AG04450 (cell line): ENCODE measurements at regions not wholly inside any gene's neighbourhood (a gene's known extent, or its start where the extent isn't known, plus 50 kb on each side); places are given as distances from the start of the nearest gene placed in this dataset.
A peak's percentile ranks its signal among the peaks of the same experiment; 100 is the strongest.

Experiments
- CTCF ChIA-PET: fragments of 300-600, 350-600 bp; formaldehyde crosslinking; extraction: SDS; loops from one replicate; lab custom pipeline; 2022; ENCODE audit warnings: antibody characterized with exemption, inconsistent platforms; lab: Charles Lee
- POLR2A ChIA-PET: fragments of 350-600 bp; formaldehyde crosslinking; extraction: SDS; loops from one replicate; lab custom pipeline; 2021; ENCODE audit warnings: antibody characterized with exemption, inconsistent platforms; lab: Yijun Ruan, JAX
- DNase-seq: peaks from one replicate; pipeline ENCODE4 v3.0.0-alpha.2; 2011; ENCODE audit warnings: low read depth, low spot score
- H3K27ac ChIP-seq: one replicate; pipeline ENCODE4 v1.5.1; 2012; ENCODE audit warnings: low read depth, low read length, control low read depth
- H3K27me3 ChIP-seq: one replicate; pipeline ENCODE4 v1.6.0; 2012; ENCODE audit warnings: low read length; ENCODE audit not compliant: control insufficient read depth, insufficient read depth
- H3K4me3 ChIP-seq: 2 replicates; pipeline ENCODE4 v1.5.1; 2011; ENCODE audit warnings: mild to moderate bottlenecking, low read depth, low read length, control low read depth
- H3K9me3 ChIP-seq: 2 replicates; pipeline ENCODE4 v1.5.1; 2012; ENCODE audit warnings: low read length; ENCODE audit not compliant: control insufficient read depth, insufficient read depth
- TF ChIP-seq, protein P1 (sequence below): IDR thresholded peaks from 2 replicates; pipeline ENCODE4 v1.5.1; 2011; ENCODE audit warnings: low read depth, low read length, control low read depth, inconsistent platforms

GRCh38 chr7:13524076-13524475, 465.4 kb downstream of the ETV1 start:
- Histone ChIP-seq H3K9me3 (no peaks in the 10 kb centered on the region), H3K4me3 (no peak overlapping the region), H3K27ac (no peak overlapping the region), H3K27me3 (no peaks in the 10 kb centered on the region)
- ChIA-PET CTCF (interaction anchor here (0.7 to 2.5 kb wide), 13 partner anchors 11 to 1168 kb away, joined by 3 to 30 read pairs (median 7); partner anchors contain the start of gene ETV1), POLR2A (interaction anchor here (0.6 kb wide), 1 partner anchor 1549 kb away, joined by 3 read pairs; no protein-coding TSS in a partner anchor)
- TF ChIP-seq, protein P1, sequence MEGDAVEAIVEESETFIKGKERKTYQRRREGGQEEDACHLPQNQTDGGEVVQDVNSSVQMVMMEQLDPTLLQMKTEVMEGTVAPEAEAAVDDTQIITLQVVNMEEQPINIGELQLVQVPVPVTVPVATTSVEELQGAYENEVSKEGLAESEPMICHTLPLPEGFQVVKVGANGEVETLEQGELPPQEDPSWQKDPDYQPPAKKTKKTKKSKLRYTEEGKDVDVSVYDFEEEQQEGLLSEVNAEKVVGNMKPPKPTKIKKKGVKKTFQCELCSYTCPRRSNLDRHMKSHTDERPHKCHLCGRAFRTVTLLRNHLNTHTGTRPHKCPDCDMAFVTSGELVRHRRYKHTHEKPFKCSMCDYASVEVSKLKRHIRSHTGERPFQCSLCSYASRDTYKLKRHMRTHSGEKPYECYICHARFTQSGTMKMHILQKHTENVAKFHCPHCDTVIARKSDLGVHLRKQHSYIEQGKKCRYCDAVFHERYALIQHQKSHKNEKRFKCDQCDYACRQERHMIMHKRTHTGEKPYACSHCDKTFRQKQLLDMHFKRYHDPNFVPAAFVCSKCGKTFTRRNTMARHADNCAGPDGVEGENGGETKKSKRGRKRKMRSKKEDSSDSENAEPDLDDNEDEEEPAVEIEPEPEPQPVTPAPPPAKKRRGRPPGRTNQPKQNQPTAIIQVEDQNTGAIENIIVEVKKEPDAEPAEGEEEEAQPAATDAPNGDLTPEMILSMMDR: no peak
- DNase-seq: no peak

DNA sequence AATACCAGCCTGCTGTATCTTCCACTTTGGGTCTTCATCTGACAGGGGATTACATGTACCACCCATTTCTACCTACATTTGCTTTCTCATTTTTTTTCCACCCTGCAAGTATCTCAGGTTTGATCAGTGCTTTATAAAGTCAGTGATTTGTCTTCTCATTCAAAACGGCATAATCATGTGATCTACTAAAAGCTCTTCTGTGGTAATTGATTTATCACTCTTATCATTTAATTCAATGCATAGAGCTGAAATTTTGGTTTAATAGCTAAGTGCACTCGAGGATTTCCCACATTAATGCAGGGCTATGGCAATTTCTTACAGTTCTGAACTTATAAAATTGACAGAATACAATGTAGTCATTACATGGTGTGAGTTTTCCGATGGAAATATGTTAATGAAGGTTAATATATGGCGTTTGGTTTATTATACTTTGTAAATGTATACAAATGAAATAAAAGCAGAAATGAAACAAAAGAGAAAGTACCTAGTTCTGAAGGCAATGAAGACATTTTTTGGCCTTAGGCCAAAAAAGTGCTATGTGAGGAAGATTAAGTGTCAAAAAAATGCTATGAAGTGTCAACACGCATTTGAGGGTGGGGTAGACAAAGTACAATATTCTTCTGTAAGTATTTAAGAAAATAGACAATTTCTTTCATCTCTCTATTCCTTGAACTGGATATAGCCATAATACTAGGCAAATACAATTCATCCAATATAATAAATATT, 457.3 kb downstream of the ETV1 start:
- CTCF ChIA-PET: no interaction called here
- no peak overlapping the region for H3K4me3 ChIP-seq

GRCh38 chr7:13538669-13539068, 450.8 kb downstream of the ETV1 start:
- no peak for DNase-seq
- Histone ChIP-seq H3K27me3 (no peaks in the 10 kb centered on the region), H3K9me3 (no peaks in the 10 kb centered on the region), H3K4me3 (no peak overlapping the region), H3K27ac (no peak overlapping the region)
- POLR2A ChIA-PET: no interaction called here
- TF ChIP-seq, protein P1: no peak
- CTCF ChIA-PET: interaction anchor here (1.4 to 2.8 kb wide), 3 partner anchors 13 to 922 kb away, joined by 3 to 27 read pairs (median 10); no protein-coding TSS in a partner anchor

More for the DNA sequence above, 457.3 kb downstream of the ETV1 start:
- TF ChIP-seq, protein P1: no peak
- no peaks in the 10 kb centered on the region for H3K27me3 ChIP-seq
- POLR2A ChIA-PET: no interaction called here
- no peak overlapping the region for H3K27ac ChIP-seq
- no peaks in the 10 kb centered on the region for H3K9me3 ChIP-seq
- DNase-seq: no peak

DNA sequence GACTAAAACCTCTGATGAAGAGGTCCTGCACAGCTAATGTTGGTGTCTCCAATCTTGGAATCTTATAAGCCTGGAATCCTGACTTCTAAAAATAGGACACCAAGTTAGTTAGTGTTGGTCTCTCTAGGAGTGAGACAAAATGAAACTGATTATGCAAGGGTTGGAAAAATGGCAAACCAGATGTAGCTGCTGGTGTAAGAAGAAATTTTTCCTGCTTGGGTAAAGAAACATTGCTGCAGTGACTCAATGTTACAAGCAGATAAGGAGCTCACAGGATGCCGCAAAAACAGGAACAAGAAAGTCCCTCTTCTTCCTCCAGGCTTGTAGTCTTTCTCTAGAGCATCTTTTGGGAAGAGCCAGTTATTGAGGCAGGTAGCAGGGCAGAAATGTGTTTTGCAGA, 449.0 kb downstream of the ETV1 start:
- Histone ChIP-seq H3K4me3 (no peak overlapping the region), H3K27me3 (no peaks in the 10 kb centered on the region), H3K27ac (no peak overlapping the region), H3K9me3 (no peaks in the 10 kb centered on the region)
- CTCF ChIA-PET: interaction anchor here (1.1 to 2.8 kb wide), 3 partner anchors 15 to 1151 kb away, joined by 3 to 27 read pairs (median 10); no protein-coding TSS in a partner anchor
- DNase-seq: peak; percentile 24
- TF ChIP-seq, protein P1: no peak
- POLR2A ChIA-PET: interaction anchor here (0.6 to 1.0 kb wide), 2 partner anchors 380 to 451 kb away, joined by 3 read pairs; no protein-coding TSS in a partner anchor

DNA sequence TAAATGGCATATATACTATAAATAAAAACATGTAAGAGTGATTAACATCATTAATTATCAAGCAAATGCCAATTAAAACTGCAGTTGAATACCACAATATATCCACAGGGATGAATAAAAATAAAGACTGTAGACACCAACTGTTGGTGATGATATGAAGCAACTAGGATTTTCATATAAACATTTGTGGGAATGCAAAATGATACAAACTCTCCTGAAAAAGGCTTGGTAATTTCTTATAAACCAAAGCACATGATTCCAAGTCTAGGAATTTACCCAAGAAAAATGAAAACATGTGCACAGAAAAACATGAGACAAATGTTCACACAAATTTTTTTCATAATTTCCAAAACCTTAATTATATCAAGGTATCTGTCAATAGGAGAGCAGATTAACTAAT, 448.1 kb downstream of the ETV1 start:
- CTCF ChIA-PET: interaction anchor here (2.6 to 2.8 kb wide), 2 partner anchors 16 to 202 kb away, joined by 10 to 27 read pairs; no protein-coding TSS in a partner anchor
- DNase-seq: no peak
- H3K27me3 ChIP-seq: no peaks in the 10 kb centered on the region
- TF ChIP-seq, protein P1: no peak
- H3K27ac ChIP-seq: no peak overlapping the region
- no peak overlapping the region for H3K4me3 ChIP-seq
- no peaks in the 10 kb centered on the region for H3K9me3 ChIP-seq
- POLR2A ChIA-PET: no interaction called here
